Right lobe of liver (tissue), 4 donors: ENCODE measurements at regions not wholly inside any gene's neighbourhood (a gene's known extent, or its start where the extent isn't known, plus 50 kb on each side); places are given as distances from the start of the nearest gene placed in this dataset.

ENCODE experiments used
- CTCF ChIP-seq, 4 donors: fragments of 200-600 bp in 3 of 4; fragments of 450-650 bp in 1 of 4; IDR thresholded peaks; one replicate each; pipeline versions ENCODE4 v1.5.1 to v1.8.0; 2016 to 2022; ENCODE audit warnings: antibody characterized with exemption in 4 of 4, mild to moderate bottlenecking in 2 of 4
- POLR2A ChIP-seq: fragments of 450-650 bp; IDR thresholded peaks from one replicate; pipeline ENCODE4 v1.6.1; 2017; ENCODE audit warnings: antibody characterized with exemption, mild to moderate bottlenecking
- donor health status: DM: no; HTN: no; CAD: no.
- donor health status: DM: no; HTN: no; CAD: no.
- donor health status: DM: no; HTN: yes; CAD: no.

- TF ChIP-seq CTCF (IDR thresholded peaks at IDR 0.05) (no peak), POLR2A (no peak)
Measured at GRCh38 chr2:89763581-89764485, 1072.4 kb downstream of the RPIA start.
